HG02763 (cell line): ENCODE measurements at regions not wholly inside any gene's neighbourhood (a gene's known extent, or its start where the extent isn't known, plus 50 kb on each side); places are given as distances from the start of the nearest gene placed in this dataset.

Experiments used
- ATAC-seq: cut with Tn5 transposase; IDR thresholded peaks from one replicate; pipeline ENCODE4 v1.9.1; 2021; ENCODE audit warnings: mild to moderate bottlenecking, moderate library complexity; ENCODE audit not compliant: unreplicated experiment

DNA sequence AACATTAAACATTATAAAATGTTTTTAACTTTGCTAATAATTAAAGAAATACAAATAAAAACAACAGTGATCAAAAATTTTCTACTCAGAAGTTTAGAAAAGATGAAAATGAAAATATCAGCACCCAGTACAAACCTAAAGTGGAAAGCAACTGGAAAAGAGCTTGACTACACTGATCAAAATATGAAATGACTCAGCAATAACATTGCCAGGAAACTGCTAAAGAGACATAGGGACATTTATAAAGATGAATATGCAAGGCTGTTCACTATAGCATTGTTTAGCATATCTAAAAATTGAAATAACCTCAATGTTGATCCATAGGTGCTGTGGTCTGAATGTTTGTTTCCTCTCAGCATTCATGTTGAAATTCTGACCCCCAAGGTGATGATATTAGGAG lies 88.5 kb upstream of the NOCT start:
- ATAC-seq = no peak

DNA sequence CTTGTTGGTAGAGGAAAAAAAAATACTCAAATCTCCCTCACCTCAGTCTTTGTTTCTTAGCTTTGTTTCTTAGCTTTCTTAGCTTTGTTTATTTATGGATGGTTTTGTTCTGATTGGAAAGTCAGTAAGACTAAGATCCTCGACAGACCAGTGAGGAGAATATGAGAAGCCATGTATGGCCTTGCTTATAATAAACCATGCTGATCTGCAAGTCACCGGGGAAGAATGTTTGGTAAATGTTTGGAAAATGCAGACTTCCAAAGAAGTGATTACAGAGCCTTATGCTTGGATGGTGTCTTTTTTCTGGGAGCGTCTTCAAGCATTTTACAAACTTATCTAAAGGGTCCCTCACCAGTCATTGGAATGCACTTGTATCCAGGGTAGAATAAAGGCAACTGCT lies 90.1 kb upstream of the NOCT start:
- no peak for ATAC-seq

DNA sequence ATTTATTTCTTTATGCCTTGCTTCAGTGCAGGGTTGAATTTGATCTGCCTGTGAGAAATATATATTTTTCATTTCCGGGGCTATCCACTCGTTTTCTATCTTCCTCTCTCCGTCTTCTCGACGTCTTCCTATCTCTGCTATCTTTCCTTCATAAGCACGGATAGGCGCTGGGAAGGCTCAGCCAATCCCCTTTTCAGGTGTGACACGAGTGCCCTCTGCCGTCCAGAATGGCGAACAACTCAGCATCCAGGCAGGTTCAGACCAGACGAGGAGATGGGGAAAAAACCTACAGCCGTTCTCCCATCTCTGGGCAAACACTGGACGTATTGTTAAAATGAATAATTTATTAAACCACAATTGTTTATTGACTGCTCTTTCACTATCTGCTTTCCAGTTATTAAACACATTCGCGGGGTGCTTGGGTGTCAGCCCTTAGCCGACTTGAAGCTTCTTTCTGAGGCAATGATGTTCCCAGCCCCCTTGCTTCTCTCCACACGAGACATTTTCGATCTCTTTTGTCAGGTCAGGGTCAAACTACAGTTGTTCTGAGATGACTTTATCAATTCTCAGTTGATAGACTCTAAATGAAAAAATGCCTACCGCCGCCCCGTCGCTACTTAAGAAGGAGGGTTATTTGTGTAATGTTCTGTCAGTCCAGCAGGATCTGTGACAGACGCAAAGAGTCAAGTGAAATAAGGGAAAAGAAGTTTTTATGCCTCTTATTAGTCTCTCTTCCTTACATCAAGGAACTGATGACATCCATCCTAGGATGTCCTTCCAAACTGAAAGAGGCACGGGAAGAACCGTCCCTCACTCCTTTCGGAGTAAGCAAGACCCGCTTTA lies 96.3 kb upstream of the NOCT start:
- ATAC-seq = no peak

DNA sequence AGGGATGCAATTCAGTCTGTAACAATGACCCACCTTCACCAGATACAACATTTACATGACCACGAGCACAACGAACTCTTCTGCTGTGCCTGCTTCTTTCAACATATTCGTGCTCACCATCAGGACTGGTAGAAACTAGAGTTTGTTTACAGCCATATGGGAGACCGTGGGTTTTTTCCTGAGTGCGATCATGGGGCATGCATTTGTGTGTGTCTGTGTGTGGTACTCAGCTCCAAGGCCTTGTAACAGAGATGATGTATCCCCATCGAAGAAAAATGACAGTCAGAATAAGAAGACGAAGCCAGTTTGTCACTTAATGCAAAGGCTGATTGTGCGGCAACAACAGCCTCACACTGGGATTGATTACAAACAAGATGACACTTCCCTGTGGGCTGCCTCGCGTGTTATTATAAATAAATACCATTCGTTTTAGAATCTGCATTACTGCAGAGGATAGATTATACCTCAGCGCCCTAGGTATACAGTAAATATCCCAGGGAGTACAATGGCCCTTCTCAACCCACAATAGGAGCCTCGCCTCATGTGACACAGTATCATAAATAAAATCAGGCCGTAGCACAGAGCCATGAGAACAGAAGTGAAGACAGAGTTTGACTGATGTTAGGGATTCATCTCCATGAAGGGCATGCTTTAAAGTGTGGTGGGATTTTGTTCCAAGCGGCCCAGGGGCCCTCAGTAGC lies 97.3 kb upstream of the NOCT start:
- ATAC-seq = no peak

DNA sequence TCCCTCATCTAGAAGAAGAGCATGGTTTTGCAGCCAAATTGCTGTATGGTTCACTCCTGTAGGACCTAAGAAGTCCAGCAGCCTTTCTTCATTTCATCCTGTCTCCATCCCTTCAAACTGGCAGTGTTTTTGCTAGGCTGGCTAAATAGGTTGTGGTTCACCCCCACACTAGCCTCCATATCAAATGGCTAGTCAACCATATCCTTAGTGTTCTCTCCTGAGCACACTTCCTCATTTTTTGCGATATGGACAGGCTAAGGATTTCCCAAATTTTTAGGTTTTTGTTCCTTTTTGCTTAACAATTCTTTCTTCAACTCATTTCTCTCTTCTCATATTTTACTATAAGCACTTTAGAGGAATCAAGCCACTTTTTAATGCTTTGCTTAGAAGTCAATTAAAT lies 98.8 kb upstream of the NOCT start:
- no peak for ATAC-seq

DNA sequence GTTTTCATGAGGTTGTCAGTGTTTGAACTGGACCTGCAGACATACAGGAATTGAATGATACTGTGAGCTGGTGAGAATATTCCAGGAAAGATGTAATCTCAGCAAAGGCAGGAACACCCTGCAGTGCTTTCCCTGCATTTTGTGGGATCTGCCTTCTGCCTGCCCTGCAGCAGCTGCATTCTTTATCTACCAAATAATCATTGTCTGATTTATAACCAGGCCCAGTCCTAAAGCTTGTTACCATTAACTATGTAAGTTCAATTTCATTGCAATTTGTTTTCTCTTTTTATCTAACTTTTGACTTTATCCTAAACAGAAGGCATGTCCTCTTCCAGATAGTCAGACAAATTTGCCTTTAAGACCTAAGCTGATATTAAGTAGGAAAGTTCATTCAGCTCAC lies 99.8 kb upstream of the NOCT start:
- ATAC-seq = no peak

DNA sequence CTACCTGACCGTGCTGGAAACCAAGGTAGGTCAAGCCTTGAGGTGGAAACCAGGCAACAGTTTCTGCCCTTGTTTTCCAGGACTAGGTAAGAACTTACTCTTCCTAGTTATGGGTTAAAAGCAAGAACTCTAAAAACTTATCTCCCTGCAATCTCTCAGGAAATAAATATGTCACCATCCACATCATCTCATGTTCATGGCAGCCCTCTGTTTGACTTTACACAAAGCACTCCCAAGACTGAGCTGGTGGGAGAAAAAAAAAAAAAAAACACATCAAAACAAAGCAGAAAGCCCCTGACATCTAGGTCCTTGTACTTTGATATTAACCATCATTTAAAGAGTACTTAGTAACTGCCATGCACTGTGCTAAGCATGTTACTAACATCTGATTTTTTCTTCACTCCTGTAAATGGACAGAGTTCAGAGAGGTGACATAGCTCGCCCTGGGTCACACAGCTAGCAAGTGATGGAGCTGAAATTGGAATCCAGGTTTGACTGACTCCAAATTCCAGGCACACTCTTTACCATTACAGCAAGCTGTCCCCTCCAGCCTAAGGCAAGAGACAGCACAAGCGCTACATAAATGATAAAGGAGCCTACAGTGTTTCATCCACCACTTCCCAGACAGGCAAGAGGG lies 102.8 kb upstream of the NOCT start:
- ATAC-seq = no peak

DNA sequence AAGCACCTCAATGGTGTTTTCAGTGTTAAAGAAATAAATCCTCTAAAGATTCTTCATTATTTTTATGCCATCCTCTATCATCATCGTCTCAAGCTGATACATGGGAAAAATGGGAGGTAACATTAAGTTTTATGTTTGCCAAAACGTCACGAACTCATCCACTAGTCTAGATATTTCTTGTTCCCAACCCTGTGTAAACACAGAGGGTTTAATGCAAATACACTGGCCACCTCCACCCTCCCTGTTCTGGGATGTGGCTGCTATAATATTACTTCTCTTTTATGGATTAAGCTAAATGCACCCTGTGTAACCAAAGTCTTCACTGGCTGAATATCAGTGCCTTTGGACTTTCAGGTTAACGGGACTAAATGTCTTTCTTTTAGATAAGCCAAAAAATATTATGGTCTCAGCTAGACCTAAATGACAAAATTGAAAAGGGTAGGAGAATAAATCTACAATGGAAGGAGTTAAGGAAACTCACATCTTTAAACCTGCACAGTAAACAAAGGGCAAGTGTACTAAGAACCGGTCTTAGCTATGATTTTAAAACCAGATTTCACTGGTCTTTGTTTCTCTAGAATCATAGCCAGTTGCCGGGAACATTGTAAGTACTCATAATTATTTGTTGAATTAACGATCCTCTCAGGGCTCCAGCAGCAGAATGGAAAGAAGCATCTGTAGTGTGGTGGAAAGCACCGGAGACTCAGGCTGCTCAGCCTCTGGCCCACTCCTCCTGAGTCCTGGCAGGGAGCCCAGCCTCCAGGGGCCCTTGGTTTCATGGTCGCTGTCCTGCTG lies 103.5 kb upstream of the NOCT start:
- ATAC-seq = no peak

DNA sequence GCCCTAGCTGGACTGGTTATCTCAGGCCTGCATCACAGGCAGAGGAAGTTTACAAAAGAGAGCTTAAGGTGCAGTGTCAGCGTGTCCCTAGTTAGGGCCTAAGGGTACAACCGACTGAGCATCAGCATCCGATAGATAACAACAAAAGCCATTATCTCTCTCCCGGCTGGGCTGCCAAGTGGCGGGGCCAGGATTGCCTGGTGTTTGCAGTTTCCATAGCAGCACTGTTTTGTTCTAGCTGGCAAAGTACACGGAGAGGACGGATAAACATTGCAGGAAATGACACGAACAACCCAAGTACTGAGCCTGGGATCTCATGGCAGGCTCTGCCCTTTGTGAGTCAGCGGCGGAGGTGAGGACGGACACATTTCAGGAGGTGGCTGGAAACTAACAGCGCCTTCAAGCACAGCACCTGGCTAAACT lies 104.7 kb upstream of the NOCT start:
- ATAC-seq = no peak

DNA sequence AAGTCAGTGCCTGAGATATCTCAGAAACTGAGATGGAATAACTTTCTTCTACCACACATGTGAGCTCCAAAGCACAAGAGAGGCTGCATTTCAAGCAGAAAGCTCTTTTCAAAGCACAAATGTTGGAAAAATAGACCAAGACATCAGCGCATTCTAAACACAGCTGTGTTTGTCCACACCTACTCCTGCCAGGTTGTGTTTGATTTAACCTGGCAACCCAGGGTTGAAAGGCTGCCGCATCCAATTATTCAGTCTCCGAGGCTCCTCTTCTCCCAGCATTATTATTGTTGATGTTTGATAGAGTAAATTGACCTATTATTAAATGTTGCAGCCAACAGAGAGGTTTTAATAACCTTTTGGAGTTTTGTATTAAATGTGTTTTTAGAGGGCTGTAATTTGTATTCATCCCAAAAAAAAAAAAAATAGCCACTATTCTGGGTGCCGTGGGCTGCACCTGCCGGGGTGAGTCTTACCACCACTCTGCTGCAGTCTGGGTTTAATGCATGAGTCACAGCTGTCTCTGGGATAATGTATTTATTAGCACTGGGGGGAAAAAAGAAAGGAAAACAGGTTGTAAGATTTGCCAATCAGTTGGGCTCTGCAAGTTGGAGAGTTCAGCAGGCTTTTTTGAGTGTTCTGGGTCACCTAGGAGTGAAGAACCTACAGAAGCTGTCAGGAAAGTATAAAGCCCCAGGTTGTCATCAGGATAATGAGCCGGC lies 105.2 kb upstream of the NOCT start:
- ATAC-seq = no peak

DNA sequence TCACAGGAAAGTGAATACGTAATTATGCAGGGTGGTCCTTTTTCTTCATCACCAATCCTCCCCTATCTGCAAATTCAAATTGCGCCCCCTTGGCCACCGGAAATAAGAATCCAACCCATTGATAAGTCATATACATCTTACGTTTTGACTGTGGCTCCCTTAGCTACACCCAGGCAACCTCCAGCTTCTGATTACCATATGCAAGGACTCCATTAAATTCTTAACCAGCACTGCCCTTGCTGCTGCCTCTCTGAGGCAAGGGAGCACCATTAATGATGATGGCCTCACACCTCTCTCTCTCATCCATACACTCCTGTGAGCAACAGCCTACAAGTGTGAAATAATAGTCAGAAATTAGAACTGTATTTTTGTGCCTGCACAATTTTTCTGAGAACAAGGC lies 106.0 kb upstream of the NOCT start:
- ATAC-seq = no peak

DNA sequence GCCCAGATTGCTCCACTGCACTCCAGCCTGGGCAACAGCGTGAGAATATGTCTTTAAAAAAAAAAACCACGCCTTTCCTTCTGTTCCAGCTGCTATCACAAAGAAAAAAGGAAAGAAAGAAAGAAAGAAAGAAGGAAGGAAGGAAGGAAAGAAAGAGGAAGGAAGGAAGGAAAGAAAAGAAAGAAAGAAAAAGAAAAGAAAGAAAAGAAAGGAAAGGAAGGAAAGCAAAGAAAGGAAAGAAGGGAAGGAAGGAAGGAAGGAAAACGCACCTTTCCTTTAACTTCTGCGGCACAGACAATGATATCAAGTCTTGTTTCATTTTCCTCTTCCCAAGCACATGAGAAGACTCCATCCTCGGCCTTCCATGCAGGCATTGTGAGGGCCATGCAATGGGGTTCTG lies 107.4 kb upstream of the NOCT start:
- no peak for ATAC-seq

DNA sequence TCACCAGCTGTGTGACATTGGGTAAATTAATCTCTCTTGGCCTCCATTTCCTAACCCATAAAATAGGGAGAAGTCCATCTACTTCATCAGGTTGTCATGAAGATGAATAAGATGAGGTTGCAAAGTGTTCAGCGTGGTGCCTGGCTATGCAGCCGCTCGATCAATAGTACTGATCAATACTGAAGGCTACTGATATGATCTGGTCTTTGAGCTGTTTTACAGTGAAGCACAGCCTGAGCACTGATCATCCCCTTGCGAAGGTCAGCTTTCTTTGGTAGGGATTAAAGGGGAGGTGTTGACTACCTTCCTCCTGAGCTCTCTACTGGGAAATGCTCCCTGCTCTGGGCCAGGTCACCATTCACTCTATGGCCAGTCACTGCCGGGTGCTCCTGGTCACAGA lies 108.4 kb upstream of the NOCT start:
- no peak for ATAC-seq

DNA sequence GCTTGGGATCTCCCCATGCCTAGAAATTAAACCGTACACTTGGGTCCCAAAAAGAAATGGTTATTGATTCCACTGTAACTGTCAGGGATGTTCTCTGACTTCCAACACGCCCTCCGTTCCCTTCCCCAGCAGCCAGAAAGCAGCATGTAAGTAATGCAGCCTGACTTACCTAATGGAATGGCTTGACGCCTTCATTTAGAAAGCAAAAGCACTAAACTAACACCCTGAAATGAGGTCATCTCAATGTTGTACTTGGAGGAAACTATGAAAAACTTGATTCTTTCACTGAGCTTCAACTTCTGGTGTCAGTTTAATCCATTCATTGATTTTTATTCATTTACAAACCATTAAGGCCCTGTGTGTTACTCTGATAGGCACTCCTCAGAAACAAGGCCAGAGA lies 110.8 kb upstream of the NOCT start:
- ATAC-seq = no peak

DNA sequence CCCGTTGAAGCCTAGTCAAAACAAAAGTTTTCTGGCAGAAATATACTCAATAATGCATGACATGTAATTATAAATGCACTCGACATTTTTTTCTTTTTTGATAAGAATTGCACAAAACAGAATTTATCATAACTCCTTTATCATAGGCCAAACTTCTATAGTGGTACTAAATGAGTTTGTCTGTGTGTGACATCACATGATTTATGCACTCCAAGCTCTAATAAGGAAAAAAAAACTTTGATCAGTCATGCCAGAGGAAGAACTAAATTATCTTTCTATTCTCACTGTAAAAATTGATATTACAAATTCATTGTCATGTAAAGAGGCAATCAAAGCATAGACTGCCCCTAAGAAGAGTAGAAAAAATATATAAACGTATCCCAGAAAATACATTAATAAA lies 112.4 kb upstream of the NOCT start:
- ATAC-seq = no peak

DNA sequence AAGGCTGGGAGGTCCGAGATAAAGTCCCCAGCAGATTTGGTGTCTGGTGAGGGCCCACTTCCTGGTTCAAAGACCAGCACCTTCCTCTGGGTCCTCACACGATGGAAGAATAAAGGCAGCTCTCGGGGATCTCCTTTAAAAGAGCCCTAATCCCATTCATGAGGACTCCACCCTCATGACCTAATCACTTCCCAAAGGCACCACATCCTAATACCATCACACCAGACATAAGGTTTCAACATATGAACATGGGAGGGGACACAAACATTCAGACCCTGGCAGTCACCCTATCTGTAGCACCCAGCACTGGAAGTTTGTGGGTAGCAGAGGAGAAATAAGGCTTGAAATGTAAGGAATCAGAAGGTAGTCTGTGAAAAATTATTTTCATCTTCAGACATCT lies 112.9 kb upstream of the NOCT start:
- no peak for ATAC-seq

DNA sequence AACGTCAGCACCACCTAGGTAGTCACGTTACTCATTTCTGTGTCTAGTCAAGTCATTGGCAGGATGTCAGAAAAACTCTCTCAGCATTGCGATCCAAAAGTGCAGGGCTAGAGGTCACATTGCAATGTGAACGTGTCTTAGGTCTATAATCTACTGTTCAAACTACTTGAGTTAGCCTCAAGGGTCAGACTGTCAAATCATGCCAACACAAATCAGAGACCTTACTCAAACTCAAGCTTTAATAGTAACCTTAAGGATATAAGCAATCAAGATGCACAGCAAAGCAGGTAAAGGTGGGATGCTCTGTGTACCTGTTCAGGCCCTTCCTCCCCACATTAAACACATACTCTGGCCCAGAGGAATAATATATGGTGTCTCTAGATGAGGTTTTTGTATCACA lies 114.4 kb upstream of the NOCT start:
- no peak for ATAC-seq

DNA sequence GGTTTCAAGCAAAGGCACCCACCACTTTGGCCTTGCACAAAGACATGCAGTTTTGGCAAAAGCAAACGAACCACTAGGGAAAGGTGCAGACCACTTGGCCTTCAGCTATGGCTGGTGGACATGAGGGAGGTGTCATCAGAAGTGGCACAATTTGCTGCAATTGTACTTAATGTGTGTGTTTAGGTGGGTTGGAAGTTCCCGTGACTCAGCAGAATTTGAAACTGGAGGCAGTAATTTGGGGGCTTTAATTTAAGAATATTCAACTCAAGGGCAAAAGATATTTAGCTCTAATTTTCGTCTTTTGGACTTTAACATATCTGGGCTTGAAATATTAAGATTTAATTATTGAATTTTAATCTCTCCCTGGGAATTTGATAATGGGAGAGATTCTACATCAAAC lies 115.6 kb upstream of the NOCT start:
- ATAC-seq = no peak

DNA sequence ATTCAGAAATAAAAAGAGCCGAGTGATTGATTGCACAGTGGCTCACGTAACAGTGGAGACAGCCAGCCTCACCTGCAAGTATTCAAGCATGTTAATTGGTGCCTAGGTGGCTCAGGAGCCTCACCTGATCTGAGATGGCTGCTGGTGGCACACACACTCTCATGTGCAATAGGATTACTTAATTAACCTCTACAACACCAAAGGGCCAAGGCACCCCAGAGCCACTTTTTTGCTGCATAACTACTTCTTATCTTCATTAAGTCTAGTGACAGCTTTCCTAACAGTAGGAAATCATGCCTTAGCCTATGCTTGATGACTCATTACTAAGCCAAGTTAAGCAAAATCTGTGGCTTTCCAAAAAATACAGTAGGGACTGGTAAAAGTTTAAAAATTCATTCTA lies 117.3 kb upstream of the NOCT start:
- ATAC-seq = no peak

DNA sequence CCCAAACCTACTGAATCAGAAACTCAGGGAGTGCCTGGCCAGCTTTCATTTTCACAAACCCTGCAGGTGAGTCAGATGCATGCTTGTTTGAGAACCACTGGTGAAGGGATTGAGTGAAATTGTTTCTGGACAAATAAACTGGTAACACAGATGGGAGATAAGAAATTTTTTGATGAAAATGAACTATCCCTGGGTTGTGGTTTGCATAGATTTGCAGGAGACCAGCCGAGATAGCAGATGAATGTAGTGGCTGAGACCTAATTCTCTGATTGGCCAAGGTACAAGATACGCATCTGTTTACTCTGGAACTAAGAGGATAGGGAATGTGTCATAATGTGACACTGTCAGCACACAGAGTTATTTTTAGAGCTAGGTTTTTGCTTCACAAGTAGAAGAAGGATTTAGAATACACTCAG lies 117.8 kb upstream of the NOCT start:
- no peak for ATAC-seq

DNA sequence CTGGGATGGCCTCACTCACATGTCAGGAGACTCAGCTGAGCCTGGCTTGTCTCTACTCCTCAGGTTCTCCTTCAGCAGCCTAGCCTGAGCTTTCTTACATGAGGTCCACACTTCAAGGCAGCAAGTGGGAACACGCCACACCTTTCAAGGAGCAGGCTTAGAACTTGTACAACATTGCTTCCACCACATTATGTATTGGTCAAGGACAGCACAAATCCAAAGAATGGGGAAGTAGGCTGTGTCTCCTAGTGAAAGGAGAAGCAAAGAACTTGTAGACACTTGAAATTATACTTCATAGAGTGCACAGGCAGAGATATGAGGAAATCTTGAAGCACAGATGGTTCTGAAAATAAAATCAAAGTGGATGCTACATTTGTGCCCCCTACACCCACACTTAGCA lies 120.9 kb upstream of the NOCT start:
- ATAC-seq = no peak
